CD4-positive, CD25-positive, alpha-beta regulatory T cell (primary cell): ENCODE measurements at regions not wholly inside any gene's neighbourhood (a gene's known extent, or its start where the extent isn't known, plus 50 kb on each side); places are given as distances from the start of the nearest gene placed in this dataset.
"Not testable (repeated sequence)": the region's sequence is repeated elsewhere in the genome, so short reads cannot be mapped to it uniquely, and the experiment has no call there.

Experiments used
- ATAC-seq, 2 donors: fragments of 150-1000 bp; cut with Tn5 transposase; one replicate each; pipeline ENCODE4 v1.10.0; 2021; ENCODE audit warnings: low read depth in 2 of 2, moderate number of reproducible peaks in 2 of 2, moderate library complexity in 1 of 2
- DNase-seq, 3 donors: peaks; one replicate each; pipeline versions ENCODE4 v3.0.0 to v3.0.0-alpha.2; 2012 to 2022; ENCODE audit warnings: mixed read lengths in 1 of 3
- H3K27ac ChIP-seq: one replicate; pipeline ENCODE4 v1.7.0; 2013; ENCODE audit warnings: mild to moderate bottlenecking, low read length; ENCODE audit not compliant: insufficient read depth, poor library complexity, severe bottlenecking
- H3K27me3 ChIP-seq: one replicate; pipeline ENCODE4 v1.7.0; 2013; ENCODE audit warnings: low read length; ENCODE audit not compliant: control insufficient read depth, insufficient read depth
- H3K36me3 ChIP-seq: one replicate; pipeline ENCODE4 v1.7.0; 2013; ENCODE audit warnings: mild to moderate bottlenecking, low read length, moderate library complexity; ENCODE audit not compliant: control insufficient read depth, insufficient read depth
- H3K4me1 ChIP-seq: 2 replicates; pipeline ENCODE4 v1.7.0; 2013; ENCODE audit warnings: mild to moderate bottlenecking, low read length; ENCODE audit not compliant: insufficient read depth, control insufficient read depth, poor library complexity, severe bottlenecking
- H3K4me3 ChIP-seq: one replicate; pipeline ENCODE4 v1.7.0; 2013; ENCODE audit warnings: low read depth, mild to moderate bottlenecking, low read length, moderate library complexity
- H3K9me3 ChIP-seq, 2 experiments: 1 replicate in 1 of 2; 2 replicates in 1 of 2; pipeline ENCODE4 v1.7.0; 2013; ENCODE audit warnings: low read length in 2 of 2, mild to moderate bottlenecking in 1 of 2, moderate library complexity in 1 of 2; ENCODE audit not compliant: control insufficient read depth in 2 of 2
- H3K27ac Mint-ChIP-seq, 3 donors: one replicate each; pipeline ENCODE4 v1.8.0; 2020 to 2022; ENCODE audit warnings: mild to moderate bottlenecking in 3 of 3, mixed read lengths in 3 of 3, moderate library complexity in 2 of 3
- H3K27me3 Mint-ChIP-seq: one replicate; pipeline ENCODE4 v1.8.0; 2022; ENCODE audit warnings: mild to moderate bottlenecking, mixed read lengths
- H3K36me3 Mint-ChIP-seq: one replicate; pipeline ENCODE4 v1.8.0; 2020; ENCODE audit warnings: mixed read lengths
- H3K4me1 Mint-ChIP-seq, 4 donors: one replicate each; pipeline ENCODE4 v1.8.0; 2020 to 2022; ENCODE audit warnings: mixed read lengths in 4 of 4, mild to moderate bottlenecking in 1 of 4
- H3K4me3 Mint-ChIP-seq, 4 donors: one replicate each; pipeline ENCODE4 v1.8.0; 2020 to 2022; ENCODE audit warnings: mild to moderate bottlenecking in 4 of 4, mixed read lengths in 4 of 4, moderate library complexity in 3 of 4
- H3K9me3 Mint-ChIP-seq, 7 donors: one replicate each; pipeline ENCODE4 v1.8.0; 2020 to 2022; ENCODE audit warnings: mixed read lengths in 7 of 7, mild to moderate bottlenecking in 3 of 7, moderate library complexity in 2 of 7

DNA sequence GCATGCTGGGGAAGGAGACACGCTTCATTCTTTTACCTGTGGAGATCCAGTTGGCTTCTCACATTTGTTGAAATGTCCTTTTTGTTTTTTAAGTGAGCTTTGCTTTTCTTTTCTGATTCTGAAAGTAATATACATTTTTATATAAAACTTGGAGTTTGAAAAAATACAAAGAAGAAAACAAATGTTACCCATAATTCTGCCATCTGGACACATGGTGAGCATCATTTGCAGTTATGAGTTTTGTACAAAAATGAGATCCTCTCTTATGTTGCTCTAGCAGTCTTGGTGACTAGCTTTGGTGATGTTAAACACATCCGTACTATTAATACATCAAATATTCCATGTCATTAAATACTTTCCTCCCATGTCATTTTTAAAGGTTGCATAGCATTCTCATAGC, 101.1 kb upstream of the OTOS start:
- Histone ChIP-seq H3K27me3 (no peaks in the 10 kb centered on the region), H3K4me3 (no peak overlapping the region), H3K4me1 (no peaks in the 10 kb centered on the region), H3K9me3 (no peaks in the 10 kb centered on the region), H3K27ac (no peak overlapping the region), H3K36me3 (no peaks in the 10 kb centered on the region)
- H3K27ac Mint-ChIP-seq = no peak overlapping the region
- no peaks in the 10 kb centered on the region for H3K36me3 Mint-ChIP-seq
- no peak for ATAC-seq
- DNase-seq = no peak
- H3K4me3 Mint-ChIP-seq = no peak overlapping the region
- H3K9me3 Mint-ChIP-seq = peaks cover 0 to 4% (median 0%) of the 10 kb centered on the region in 7 donors
- peaks cover 5% of the 10 kb centered on the region for H3K27me3 Mint-ChIP-seq
- H3K4me1 Mint-ChIP-seq = no peaks in the 10 kb centered on the region

DNA sequence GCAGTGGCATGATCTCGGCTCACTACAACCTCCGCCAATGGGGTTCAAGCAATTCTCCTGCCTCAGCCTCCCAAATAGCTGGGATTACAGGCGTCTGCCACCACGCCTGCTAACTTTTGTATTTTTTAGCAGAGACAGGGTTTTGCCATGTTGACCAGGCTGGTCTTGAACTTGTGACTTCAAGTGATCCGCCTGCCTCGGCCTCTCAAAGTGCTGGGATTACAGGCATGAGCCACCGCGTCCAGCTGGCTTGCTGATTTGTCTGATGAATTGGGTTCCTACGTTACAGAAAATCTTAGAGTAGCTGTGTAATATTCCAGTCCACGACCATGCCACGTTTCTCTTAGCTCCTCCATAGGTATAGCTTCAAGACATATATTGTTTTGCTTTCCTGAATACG, 102.6 kb upstream of the OTOS start:
- not testable (repeated sequence) for H3K27me3 ChIP-seq, H3K9me3 Mint-ChIP-seq, H3K36me3 ChIP-seq, H3K27ac Mint-ChIP-seq, H3K4me1 Mint-ChIP-seq, H3K27me3 Mint-ChIP-seq, H3K9me3 ChIP-seq, H3K4me1 ChIP-seq, H3K36me3 Mint-ChIP-seq, DNase-seq, H3K4me3 ChIP-seq, H3K27ac ChIP-seq, ATAC-seq, H3K4me3 Mint-ChIP-seq

DNA sequence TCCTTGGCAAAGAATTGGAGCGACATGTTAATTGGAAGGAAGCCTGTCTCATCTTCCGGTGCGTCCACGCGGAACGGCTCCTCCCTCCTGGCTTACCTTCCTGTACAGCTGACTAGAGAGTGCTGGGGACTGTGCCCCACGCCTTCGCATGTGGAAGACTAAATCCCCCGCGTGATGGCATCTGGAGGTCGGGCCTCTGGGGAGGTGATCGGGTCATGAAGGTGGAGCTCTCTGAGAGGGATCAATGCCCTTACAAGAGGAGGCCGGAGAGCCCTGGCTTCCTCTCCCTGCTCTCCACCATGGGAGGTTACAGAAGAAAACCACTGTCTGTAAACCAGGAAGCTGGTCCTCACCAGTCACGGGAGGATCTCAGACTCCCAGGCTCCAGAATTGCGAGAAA, 104.1 kb upstream of the OTOS start:
- ATAC-seq (no peak), DNase-seq (no peak)
- H3K27me3 ChIP-seq = no peaks in the 10 kb centered on the region
- H3K36me3 ChIP-seq = no peaks in the 10 kb centered on the region
- no peaks in the 10 kb centered on the region for H3K9me3 ChIP-seq
- no peak overlapping the region for H3K27ac ChIP-seq
- Mint-ChIP-seq H3K36me3 (no peaks in the 10 kb centered on the region), H3K27ac (no peak overlapping the region), H3K27me3 (peaks cover 5% of the 10 kb centered on the region), H3K9me3 (no peaks in the 10 kb centered on the region), H3K4me1 (no peaks in the 10 kb centered on the region), H3K4me3 (no peak overlapping the region)
- no peaks in the 10 kb centered on the region for H3K4me1 ChIP-seq
- H3K4me3 ChIP-seq = no peak overlapping the region

DNA sequence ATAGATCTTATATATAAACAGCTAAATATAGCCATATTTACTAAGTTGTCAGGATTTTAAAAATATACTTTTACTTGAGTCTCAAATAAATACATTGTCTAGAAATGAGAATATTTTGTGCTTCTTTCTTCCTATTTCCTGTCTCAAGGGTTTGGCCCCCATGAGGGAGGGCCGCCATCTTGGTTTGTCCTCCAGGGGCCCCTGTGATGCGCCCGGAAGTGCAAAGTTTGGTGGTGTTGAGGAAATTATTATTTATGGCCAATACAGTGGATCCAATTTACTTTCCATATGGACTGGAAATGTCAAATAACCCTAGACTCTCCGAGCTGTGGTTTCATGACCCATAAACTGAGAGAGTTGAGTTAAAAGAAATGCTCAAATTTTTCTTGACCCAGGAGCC, 104.7 kb upstream of the OTOS start:
- Histone ChIP-seq H3K36me3 (no peaks in the 10 kb centered on the region), H3K27me3 (no peaks in the 10 kb centered on the region), H3K4me1 (no peaks in the 10 kb centered on the region), H3K27ac (no peak overlapping the region), H3K9me3 (no peaks in the 10 kb centered on the region), H3K4me3 (no peak overlapping the region)
- DNase-seq = no peak
- Mint-ChIP-seq H3K4me1 (no peaks in the 10 kb centered on the region), H3K36me3 (no peaks in the 10 kb centered on the region), H3K4me3 (no peak overlapping the region), H3K9me3 (no peaks in the 10 kb centered on the region), H3K27me3 (peaks cover 5% of the 10 kb centered on the region), H3K27ac (no peak overlapping the region)
- ATAC-seq = no peak

DNA sequence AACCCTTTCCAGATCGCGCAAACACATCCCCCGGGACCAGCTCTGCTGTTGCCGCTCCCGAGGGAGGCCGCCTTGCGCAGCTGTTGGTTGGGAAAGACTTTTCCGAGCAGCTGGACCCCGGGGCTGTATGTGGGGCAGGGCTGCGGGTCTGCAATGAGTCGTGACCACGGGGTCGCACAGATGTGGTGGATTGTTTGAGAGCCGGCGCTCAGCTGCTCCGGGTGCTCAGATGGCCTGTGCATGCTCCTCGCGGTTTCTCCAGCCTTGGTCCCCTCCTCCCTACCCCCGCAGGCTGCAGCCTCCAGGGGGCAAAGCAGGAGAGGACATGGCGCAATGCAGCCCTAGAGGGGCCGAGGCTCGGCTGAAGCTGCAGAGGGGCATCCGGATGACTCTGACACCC, 105.2 kb upstream of the OTOS start:
- no peak overlapping the region for H3K27ac Mint-ChIP-seq
- Histone ChIP-seq H3K9me3 (no peaks in the 10 kb centered on the region), H3K4me1 (no peaks in the 10 kb centered on the region), H3K27ac (no peak overlapping the region), H3K36me3 (no peaks in the 10 kb centered on the region), H3K27me3 (no peaks in the 10 kb centered on the region), H3K4me3 (no peak overlapping the region)
- no peaks in the 10 kb centered on the region for H3K36me3 Mint-ChIP-seq
- H3K4me3 Mint-ChIP-seq = no peak overlapping the region
- H3K9me3 Mint-ChIP-seq = no peaks in the 10 kb centered on the region
- H3K27me3 Mint-ChIP-seq = peaks cover 5% of the 10 kb centered on the region
- ATAC-seq (no peak), DNase-seq (no peak)
- no peaks in the 10 kb centered on the region for H3K4me1 Mint-ChIP-seq

DNA sequence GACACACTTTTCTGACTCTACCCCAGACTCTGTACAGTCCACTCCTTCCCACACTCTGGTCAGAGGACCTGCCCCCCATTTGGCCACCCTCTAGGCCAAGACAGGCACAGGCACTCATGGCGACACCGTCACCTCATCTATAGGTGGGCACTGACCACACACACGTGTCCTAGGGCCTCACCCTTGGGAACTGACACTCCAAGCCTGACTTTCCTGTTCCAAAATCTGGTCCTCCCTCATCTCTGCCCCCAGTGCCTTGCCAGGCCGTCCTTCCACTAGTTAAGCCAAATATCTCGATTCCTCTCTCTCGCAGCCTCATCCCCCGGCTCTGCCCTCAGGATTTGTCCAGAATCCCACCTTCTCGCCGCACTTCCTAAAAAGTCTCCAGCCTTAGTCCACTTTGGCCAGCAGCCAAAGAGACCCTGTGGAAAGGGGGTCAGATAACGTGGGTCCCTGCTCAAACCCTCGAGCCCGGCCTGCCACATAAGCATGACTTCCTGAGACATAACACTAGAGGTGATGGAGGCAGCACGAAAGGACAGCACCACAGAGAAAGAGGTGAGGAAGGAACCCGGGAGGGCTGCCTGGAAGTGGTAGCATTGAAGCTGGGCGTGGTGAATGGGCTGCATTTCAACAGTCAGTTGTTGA, 105.8 kb upstream of the OTOS start:
- DNase-seq (no peak), ATAC-seq (no peak)
- H3K9me3 Mint-ChIP-seq = no peaks in the 10 kb centered on the region
- no peaks in the 10 kb centered on the region for H3K27me3 ChIP-seq
- H3K4me3 Mint-ChIP-seq = no peak overlapping the region
- no peak overlapping the region for H3K4me3 ChIP-seq
- H3K27ac ChIP-seq = no peak overlapping the region
- peaks cover 5% of the 10 kb centered on the region for H3K27me3 Mint-ChIP-seq
- H3K4me1 ChIP-seq = no peaks in the 10 kb centered on the region
- H3K9me3 ChIP-seq = no peaks in the 10 kb centered on the region
- H3K36me3 ChIP-seq = no peaks in the 10 kb centered on the region
- H3K4me1 Mint-ChIP-seq = no peaks in the 10 kb centered on the region
- no peaks in the 10 kb centered on the region for H3K36me3 Mint-ChIP-seq
- H3K27ac Mint-ChIP-seq = no peak overlapping the region

DNA sequence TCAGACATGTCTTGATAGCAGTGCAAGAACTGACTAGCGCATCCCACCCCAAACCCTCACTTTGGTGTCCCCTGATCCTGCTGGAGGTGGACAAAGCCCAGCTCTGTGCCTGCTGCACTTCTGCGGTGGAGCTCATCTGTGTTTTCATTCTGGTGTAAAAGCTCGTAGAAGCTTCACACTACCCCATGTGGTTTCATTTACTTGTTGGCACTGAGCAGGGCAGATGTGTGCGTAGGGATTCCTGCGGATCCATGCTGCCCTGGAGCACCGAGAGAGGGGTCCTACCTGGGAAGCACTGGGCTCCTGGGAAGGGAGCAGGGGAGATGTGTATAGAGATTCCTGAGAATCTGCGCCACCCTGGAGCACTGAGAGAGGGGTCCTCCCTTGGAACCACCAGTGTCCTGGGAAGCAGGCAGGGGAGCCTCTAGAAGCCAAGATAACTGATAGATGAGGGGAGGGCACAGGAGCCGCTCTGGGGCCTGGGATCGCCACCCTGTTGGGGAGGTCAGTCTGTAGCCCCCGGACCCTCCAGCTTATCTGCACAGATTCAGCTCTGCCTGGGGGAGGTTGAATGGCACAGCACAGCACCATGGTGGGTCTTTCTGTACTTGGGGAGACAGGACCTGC, 106.9 kb upstream of the OTOS start:
- no peaks in the 10 kb centered on the region for H3K9me3 ChIP-seq
- Mint-ChIP-seq H3K27me3 (peaks cover 5% of the 10 kb centered on the region), H3K36me3 (no peaks in the 10 kb centered on the region), H3K4me3 (no peak overlapping the region), H3K9me3 (no peaks in the 10 kb centered on the region), H3K27ac (no peak overlapping the region), H3K4me1 (no peaks in the 10 kb centered on the region)
- H3K36me3 ChIP-seq = no peaks in the 10 kb centered on the region
- no peak overlapping the region for H3K27ac ChIP-seq
- ATAC-seq (no peak), DNase-seq (no peak)
- H3K4me3 ChIP-seq = no peak overlapping the region
- no peaks in the 10 kb centered on the region for H3K4me1 ChIP-seq
- no peaks in the 10 kb centered on the region for H3K27me3 ChIP-seq
